Epithelial cell of esophagus (primary cell): ENCODE measurements at regions not wholly inside any gene's neighbourhood (a gene's known extent, or its start where the extent isn't known, plus 50 kb on each side); places are given as distances from the start of the nearest gene placed in this dataset.

Source experiments
- DNase-seq: peaks from one replicate; pipeline ENCODE4 v3.0.0; 2010; ENCODE audit warnings: low read depth
- H3K4me3 ChIP-seq: 2 replicates; pipeline ENCODE4 v1.5.1; 2011; ENCODE audit warnings: mild to moderate bottlenecking, low read length, control low read depth
- CTCF ChIP-seq: IDR thresholded peaks from 2 replicates; pipeline ENCODE4 v1.5.1; 2011; ENCODE audit warnings: low read depth, mild to moderate bottlenecking, low read length, control low read depth, inconsistent platforms; ENCODE audit not compliant: insufficient read depth; ENCODE audit errors: missing control alignments

DNA sequence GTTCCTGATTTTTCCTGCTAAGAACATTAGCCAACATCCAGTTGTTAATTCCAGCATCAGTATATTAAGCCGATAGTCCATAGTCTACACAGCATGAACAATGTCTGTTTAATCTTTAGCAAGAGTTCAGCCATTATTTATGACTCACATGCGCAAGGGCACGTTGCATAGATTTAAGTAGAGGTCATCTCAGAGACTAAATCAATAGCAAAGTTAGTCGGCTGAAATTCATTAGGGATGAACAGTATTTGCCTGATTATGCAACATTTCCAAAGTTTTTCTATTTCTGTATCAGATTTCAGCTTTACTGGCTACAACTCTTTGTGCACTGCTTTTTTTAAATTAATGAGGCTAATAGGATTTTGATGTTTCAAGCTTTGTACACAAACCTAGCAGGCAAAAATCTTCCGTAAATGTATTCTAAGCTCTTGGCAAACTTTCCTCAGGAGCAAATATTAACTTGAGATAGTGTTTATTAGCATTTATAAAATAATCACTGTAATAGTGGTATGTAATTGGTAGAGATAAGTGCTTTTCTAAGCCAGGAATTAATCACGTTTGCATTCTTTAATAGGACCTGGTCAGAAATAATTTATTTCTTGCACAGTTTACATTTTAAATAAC is 578.7 kb upstream of the ID2 start:
- DNase-seq, result no peak
- no peak overlapping the region for H3K4me3 ChIP-seq
- TF ChIP-seq CTCF, result no peak

GRCh38 chr2:8107150-8107549 is 574.7 kb upstream of the ID2 start:
- no peak for TF ChIP-seq CTCF
- no peak for DNase-seq
- H3K4me3 ChIP-seq, result no peak overlapping the region

DNA sequence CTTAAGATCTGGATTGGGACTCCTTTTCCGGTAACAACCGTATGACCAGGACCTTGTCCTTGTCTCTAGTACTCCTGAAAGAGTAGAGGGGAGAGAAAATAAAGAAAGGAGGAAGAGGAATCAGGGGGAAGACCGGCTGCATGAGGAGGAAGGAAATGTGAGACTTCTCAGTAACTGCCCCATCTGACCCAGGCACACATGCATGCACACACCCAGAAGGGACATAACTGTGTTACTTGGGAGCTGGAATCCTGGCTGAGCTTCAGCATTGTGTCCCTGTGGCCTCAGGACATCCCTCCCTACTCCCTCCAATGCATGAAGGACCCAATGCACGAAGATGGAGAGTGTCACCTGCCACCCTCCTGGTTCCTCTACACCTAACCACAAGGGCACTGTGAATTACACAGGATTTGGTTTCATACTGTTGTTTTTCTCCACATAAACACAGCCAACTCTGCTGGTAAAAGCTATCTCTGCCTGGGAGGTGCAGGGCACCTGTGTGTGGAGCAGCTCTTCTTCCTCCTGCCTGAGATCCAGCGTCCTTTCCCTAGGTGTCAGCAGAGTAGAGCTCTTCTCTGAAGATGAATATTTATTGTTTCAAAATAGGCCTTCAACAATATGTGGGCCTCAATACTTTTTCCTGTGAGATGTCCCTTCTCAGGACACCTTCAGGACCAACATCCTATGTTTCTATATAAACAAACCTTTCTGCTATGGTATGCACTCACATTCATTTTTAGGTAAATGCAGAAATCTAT is 574.1 kb upstream of the ID2 start:
- no peak overlapping the region for H3K4me3 ChIP-seq
- TF ChIP-seq CTCF, result no peak
- DNase-seq, result no peak

DNA sequence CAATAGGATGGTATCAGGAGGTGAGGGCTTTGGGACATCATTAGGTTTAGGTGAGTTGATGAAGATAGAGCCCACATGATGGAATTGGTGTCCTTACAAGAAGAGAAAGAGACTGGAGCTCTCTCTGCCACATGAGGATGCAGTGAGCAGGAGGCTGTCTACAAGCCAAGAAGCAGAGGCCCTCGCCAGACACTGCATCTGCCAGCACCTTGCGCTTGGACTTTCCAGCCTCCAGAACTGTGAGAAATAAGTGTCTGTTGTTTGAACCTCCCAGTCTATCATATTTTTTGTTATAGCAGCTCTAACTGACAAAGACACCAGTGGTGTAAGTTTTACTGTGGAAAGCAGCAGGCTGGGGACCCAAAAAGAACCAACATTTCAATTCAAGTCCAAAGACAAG is 571.1 kb upstream of the ID2 start:
- H3K4me3 ChIP-seq, result no peak overlapping the region
- TF ChIP-seq CTCF, result no peak
- DNase-seq, result no peak

- no peak for DNase-seq
- no peak overlapping the region for H3K4me3 ChIP-seq
- TF ChIP-seq CTCF, result no peak
Observed at GRCh38 chr2:8111193-8111592, 570.7 kb upstream of the ID2 start.

- DNase-seq, result no peak
- no peak for TF ChIP-seq CTCF
- no peak overlapping the region for H3K4me3 ChIP-seq
Observed at GRCh38 chr2:8115456-8115855, 566.4 kb upstream of the ID2 start.

DNA sequence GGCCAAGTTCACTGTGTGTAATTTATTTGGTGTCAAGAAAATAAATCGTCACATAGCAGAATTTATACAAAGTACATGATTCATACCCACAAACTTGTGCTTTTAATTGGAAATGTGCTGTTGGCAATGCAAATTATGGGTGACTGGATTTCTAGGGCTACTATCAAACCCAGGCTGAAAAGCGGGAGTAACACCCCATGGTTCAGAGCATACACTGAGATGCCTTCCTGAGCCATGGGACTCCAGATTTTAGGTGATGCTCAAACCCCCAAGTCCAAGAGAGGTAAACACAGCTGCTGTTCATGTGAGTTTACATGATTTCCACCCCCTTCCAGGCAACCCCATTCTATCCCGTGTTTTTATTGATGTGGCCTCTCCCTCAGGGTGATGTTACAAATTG is 565.9 kb upstream of the ID2 start:
- no peak overlapping the region for H3K4me3 ChIP-seq
- no peak for TF ChIP-seq CTCF
- no peak for DNase-seq
